Calu3 (cell line): ENCODE measurements at regions not wholly inside any gene's neighbourhood (a gene's known extent, or its start where the extent isn't known, plus 50 kb on each side); places are given as distances from the start of the nearest gene placed in this dataset.

ENCODE experiments used
- BruUV-seq: library from RNA; stranded (reverse); fragments of 400-500 nt; replicated peaks from 2 replicates; lab custom pipeline; 2021; lab: Mats Ljungman, UMichigan
- CTCF ChIA-PET: fragments of 300-600 bp; sonication (Branson Sonifier 250); formaldehyde crosslinking; loops from one replicate; lab custom pipeline; 2022; ENCODE audit warnings: antibody characterized with exemption; lab: Charles Lee
- DNase-seq: peaks from one replicate; pipeline ENCODE4 v3.0.0; 2022
- H3K27ac Mint-ChIP-seq: one replicate; pipeline ENCODE4 v1.8.0; 2022; ENCODE audit warnings: mixed read lengths; ENCODE audit not compliant: unreplicated experiment
- H3K27me3 Mint-ChIP-seq: one replicate; pipeline ENCODE4 v1.8.0; 2022; ENCODE audit warnings: mixed read lengths; ENCODE audit not compliant: unreplicated experiment
- H3K36me3 Mint-ChIP-seq: one replicate; pipeline ENCODE4 v1.8.0; 2022; ENCODE audit warnings: mild to moderate bottlenecking, moderate library complexity, mixed read lengths; ENCODE audit not compliant: insufficient read depth, unreplicated experiment
- H3K4me1 Mint-ChIP-seq: one replicate; pipeline ENCODE4 v1.8.0; 2022; ENCODE audit warnings: mild to moderate bottlenecking, low read depth, mixed read lengths; ENCODE audit not compliant: unreplicated experiment
- H3K4me3 Mint-ChIP-seq: one replicate; pipeline ENCODE4 v1.8.0; 2022; ENCODE audit warnings: mild to moderate bottlenecking, low read depth, moderate library complexity, mixed read lengths; ENCODE audit not compliant: unreplicated experiment
- H3K9me3 Mint-ChIP-seq: one replicate; pipeline ENCODE4 v1.8.0; 2022; ENCODE audit warnings: low read depth, mixed read lengths; ENCODE audit not compliant: unreplicated experiment
- intact Hi-C: fragments of 100-400 bp; cut with micrococcal nuclease; formaldehyde crosslinking; loops from one replicate; pipeline ENCODE4 v1.10.0; 2022; ENCODE audit not compliant: unreplicated experiment
- TF ChIP-seq, protein P1 (sequence below): fragments of 200-600 bp; IDR thresholded peaks from one replicate; pipeline ENCODE4 v1.8.0; 2022; ENCODE audit warnings: antibody characterized with exemption; ENCODE audit not compliant: unreplicated experiment

DNA sequence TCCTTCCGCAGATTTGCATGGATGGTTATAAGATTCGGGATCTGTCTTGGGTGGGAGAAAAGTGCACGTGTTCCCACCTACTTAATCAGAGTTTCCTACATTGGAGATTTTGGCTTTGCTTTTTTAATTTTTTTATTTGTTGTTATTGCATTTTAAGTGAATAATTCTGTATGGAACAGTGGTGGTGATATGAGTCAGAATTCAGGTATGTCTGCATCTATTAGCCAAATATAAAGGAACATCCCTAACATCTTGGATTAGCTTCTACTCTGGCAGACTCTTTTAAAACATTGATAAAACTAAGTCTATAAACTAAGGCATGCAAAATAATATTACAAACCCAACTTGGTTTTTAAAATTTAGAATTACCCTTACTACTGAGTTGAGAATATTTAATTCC is 659.8 kb upstream of the EPHA5 start:
- no peaks in the 10 kb centered on the region for H3K36me3 Mint-ChIP-seq
- intact Hi-C loops, result no loop called here
- no TSS peak for BruUV-seq
- DNase-seq, result no peak
- no peak overlapping the region for H3K4me3 Mint-ChIP-seq
- no peaks in the 10 kb centered on the region for H3K27me3 Mint-ChIP-seq
- CTCF ChIA-PET, result no interaction called here
- TF ChIP-seq, protein P1, sequence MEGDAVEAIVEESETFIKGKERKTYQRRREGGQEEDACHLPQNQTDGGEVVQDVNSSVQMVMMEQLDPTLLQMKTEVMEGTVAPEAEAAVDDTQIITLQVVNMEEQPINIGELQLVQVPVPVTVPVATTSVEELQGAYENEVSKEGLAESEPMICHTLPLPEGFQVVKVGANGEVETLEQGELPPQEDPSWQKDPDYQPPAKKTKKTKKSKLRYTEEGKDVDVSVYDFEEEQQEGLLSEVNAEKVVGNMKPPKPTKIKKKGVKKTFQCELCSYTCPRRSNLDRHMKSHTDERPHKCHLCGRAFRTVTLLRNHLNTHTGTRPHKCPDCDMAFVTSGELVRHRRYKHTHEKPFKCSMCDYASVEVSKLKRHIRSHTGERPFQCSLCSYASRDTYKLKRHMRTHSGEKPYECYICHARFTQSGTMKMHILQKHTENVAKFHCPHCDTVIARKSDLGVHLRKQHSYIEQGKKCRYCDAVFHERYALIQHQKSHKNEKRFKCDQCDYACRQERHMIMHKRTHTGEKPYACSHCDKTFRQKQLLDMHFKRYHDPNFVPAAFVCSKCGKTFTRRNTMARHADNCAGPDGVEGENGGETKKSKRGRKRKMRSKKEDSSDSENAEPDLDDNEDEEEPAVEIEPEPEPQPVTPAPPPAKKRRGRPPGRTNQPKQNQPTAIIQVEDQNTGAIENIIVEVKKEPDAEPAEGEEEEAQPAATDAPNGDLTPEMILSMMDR, result no peak
- peaks cover 3% of the 10 kb centered on the region for H3K9me3 Mint-ChIP-seq
- H3K27ac Mint-ChIP-seq, result no peak overlapping the region
- H3K4me1 Mint-ChIP-seq, result no peaks in the 10 kb centered on the region

DNA sequence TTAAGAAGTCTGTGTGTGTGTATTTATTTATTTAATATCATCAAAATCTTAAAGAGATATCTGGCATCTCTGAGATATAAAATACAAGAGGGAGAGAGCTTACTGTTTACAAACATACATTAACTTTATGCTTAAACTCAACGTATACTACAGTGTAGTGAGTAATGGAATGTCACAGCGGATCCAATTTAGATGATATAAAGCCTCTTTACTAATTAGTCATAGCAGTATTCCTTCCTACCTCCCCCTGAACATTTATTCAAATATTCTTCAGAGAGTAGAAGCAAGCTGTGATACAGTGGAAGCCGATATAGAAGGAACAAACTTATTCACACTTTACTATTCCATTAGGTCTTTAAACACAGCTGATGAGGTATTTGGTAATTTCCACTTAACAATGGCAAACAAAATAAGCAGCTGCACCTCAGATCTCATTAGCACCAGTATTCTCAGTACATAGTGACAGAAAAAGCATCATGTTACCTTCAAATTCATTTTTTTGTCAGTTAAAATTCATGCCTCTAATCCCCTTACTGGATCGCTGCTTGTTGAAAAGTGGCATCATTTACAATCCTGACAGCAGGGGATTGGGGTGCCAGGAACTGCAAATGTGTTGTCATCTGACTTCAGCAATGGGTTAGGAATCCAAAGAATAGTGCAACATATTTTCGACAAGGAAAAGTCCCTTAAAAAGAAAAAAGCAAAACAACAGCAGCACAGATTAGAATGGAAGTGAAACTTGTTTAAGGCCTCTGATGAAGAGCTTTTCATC is 658.7 kb upstream of the EPHA5 start:
- BruUV-seq, result no TSS peak
- Mint-ChIP-seq H3K27me3 (no peaks in the 10 kb centered on the region), H3K4me3 (no peak overlapping the region), H3K9me3 (peaks cover 2% of the 10 kb centered on the region), H3K4me1 (no peaks in the 10 kb centered on the region), H3K36me3 (no peaks in the 10 kb centered on the region), H3K27ac (no peak overlapping the region)
- CTCF ChIA-PET, result no interaction called here
- intact Hi-C loops, result no loop called here
- no peak for DNase-seq
- TF ChIP-seq, protein P1, result no peak

DNA sequence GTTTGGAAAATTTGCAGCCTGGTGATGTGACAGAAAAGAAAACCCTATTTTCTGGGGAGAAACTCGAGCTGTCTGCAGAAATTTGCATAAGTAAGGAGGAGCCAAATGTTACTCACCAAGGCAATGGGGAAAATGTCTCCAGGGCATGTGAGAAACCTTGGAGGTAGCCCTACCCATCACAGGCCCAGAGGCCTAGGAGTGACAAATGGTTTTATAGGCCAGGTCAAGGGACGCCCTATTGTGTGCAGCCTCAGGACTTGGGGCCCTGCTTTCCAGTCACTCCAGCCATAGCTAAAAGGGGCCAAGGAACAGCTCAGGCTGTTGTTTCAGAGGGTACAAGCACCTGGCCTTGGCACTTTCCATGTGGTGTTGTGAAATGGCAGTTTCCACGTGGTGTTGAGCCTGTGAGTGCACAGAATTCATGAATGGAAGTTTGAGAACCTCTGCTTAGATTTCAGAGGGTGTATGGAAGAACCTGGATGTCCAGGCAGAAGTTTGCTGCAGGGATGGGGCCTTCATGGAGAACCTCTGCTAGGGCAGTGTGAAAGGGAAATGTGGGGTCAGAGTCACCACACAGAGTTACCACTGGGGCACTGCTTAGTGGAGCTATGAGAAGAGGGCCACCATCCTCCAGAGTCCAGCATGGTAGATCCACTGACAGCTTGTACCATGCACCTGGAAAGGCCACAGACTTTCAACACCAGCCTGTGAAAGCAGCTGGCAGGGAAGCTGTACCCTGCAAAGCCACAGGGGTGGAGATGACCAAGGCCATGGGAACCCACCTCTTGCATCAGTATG is 637.6 kb upstream of the EPHA5 start:
- Mint-ChIP-seq H3K4me3 (no peak overlapping the region), H3K27ac (no peak overlapping the region), H3K27me3 (no peaks in the 10 kb centered on the region), H3K36me3 (no peaks in the 10 kb centered on the region), H3K9me3 (peaks cover 5% of the 10 kb centered on the region), H3K4me1 (no peaks in the 10 kb centered on the region)
- BruUV-seq, result no TSS peak
- CTCF ChIA-PET, result no interaction called here
- DNase-seq, result no peak
- TF ChIP-seq, protein P1, result no peak
- intact Hi-C loops, result no loop called here

DNA sequence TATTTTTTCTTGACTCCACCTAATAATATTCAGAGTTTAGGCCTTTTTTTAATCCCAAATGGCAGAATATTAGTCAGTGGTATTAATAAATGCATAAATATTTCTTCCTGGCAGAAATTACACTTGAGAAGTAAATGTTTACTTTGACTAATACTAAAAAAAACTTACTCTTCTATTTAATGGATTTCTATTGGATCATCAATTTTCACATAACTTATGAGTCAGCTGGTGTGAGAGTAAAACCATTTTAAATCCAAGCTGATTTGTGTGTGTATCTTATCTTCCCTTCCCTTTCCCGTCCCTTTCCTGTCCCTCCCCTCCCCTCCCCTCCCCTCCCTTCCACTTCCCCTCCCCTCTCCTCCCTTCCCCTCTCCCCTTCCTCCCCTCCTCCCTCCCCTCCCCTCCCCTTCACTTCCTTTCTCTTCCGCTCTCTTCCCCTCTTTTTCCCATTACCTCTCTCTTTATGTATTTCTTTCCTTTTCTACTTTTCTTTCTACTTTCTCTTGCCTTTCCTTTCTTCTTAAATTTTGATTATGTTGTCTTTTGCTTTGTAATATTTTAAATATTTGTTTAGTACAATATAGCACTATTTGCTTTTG is 630.1 kb upstream of the EPHA5 start:
- intact Hi-C loops, result no loop called here
- no peak for DNase-seq
- CTCF ChIA-PET, result no interaction called here

More for the DNA sequence above, 630.1 kb upstream of the EPHA5 start:
- BruUV-seq, result no TSS peak
- Mint-ChIP-seq H3K4me1 (no peaks in the 10 kb centered on the region), H3K36me3 (no peaks in the 10 kb centered on the region), H3K4me3 (no peak overlapping the region), H3K27ac (no peak overlapping the region), H3K27me3 (no peaks in the 10 kb centered on the region), H3K9me3 (peaks cover 2% of the 10 kb centered on the region)
- TF ChIP-seq, protein P1, result no peak
